Stomach (tissue), 8 donors: ENCODE measurements at regions not wholly inside any gene's neighbourhood (a gene's known extent, or its start where the extent isn't known, plus 50 kb on each side); places are given as distances from the start of the nearest gene placed in this dataset.

Experiments
- DNase-seq, 2 donors: peaks; one replicate each; pipeline versions ENCODE4 v3.0.0 to v3.0.0-alpha.2; 2013 to 2019
- H3K27ac ChIP-seq, 5 donors: fragments of 200-600 bp in 4 of 5; sonication (generic) in 4 of 5; one replicate each; pipeline ENCODE4 v1.5.1; 2013 to 2019; ENCODE audit warnings: mild to moderate bottlenecking in 1 of 5, moderate library complexity in 1 of 5
- H3K27me3 ChIP-seq, 3 donors: fragments of 200-600 bp; sonication (generic); one replicate each; pipeline ENCODE4 v1.5.1; 2017 to 2019; ENCODE audit warnings: mixed run types in 1 of 3
- H3K36me3 ChIP-seq, 4 donors: fragments of 200-600 bp; sonication (generic); 1 replicate in 3 of 4; 2 replicates in 1 of 4; pipeline ENCODE4 v1.5.1; 2016 to 2019
- H3K4me1 ChIP-seq, 4 donors: fragments of 200-600 bp; sonication (generic); one replicate each; pipeline ENCODE4 v1.5.1; 2016 to 2019
- H3K4me3 ChIP-seq, 4 donors: fragments of 200-600 bp; sonication (generic) in 3 of 4; one replicate each; pipeline ENCODE4 v1.5.1; 2016 to 2019; ENCODE audit warnings: mild to moderate bottlenecking in 1 of 4
- H3K9me3 ChIP-seq, 4 donors: fragments of 200-600 bp; sonication (generic); one replicate each; pipeline ENCODE4 v1.5.1; 2016 to 2019
- CTCF ChIP-seq, 7 experiments: fragments of 450-650 bp in 4 of 7; fragments of 200-600 bp in 3 of 7; sonication (generic) in 3 of 7; IDR thresholded peaks; one replicate each; pipeline ENCODE4 v1.5.1; 2016 to 2019; ENCODE audit warnings: antibody characterized with exemption in 7 of 7, control low read depth in 2 of 7, mild to moderate bottlenecking in 1 of 7
- EP300 ChIP-seq: sonication (generic); formaldehyde crosslinking; IDR thresholded peaks from one replicate; pipeline ENCODE4 v1.6.1; 2017; ENCODE audit warnings: antibody characterized with exemption
- POLR2A ChIP-seq, 4 donors: fragments of 450-650 bp; IDR thresholded peaks; one replicate each; pipeline ENCODE4 v1.6.1; 2016; ENCODE audit warnings: antibody characterized with exemption in 4 of 4, control low read depth in 2 of 4, mild to moderate bottlenecking in 1 of 4, moderate library complexity in 1 of 4
- POLR2AphosphoS5 ChIP-seq, 3 donors: sonication (generic); formaldehyde crosslinking; IDR thresholded peaks; one replicate each; pipeline ENCODE4 v1.6.1; 2016; ENCODE audit warnings: antibody characterized with exemption in 3 of 3
- WGBS, 5 donors: extraction: QIAGEN DNeasy Blood & Tissue Kit in 3 of 5; methylation state at CpG; one replicate each; pipeline versions ENCODE4 v1.1.5 to v1.1.7; 2013 to 2018; 5-methylcytosine and 5-hydroxymethylcytosine counted together
- intact Hi-C: fragments of 100-400 bp; cut with DNase I; formaldehyde crosslinking; loops from one replicate; pipeline ENCODE4 v1.15.1; 2023; ENCODE audit warnings: low total_unique reads
- donor health status: healthy with polysubstance abuse.
- donor health status: Bipolar disorder and iron deficiency.
- donor health status: healthy.

- Histone ChIP-seq H3K36me3 (no peaks in the 10 kb centered on the region), H3K9me3 (no peaks in the 10 kb centered on the region), H3K4me3 (no peak overlapping the region), H3K27me3 (no peaks in the 10 kb centered on the region), H3K27ac (no peak overlapping the region), H3K4me1 (no peaks in the 10 kb centered on the region)
- no peak for TF ChIP-seq POLR2A (IDR thresholded peaks at IDR 0.05)
- TF ChIP-seq CTCF (IDR thresholded peaks at IDR 0.05) = no peak
- no peak for TF ChIP-seq POLR2AphosphoS5 (IDR thresholded peaks at IDR 0.05)
- TF ChIP-seq EP300 = no peak
- intact Hi-C loops = no loop called here
- WGBS, 5 donors = 70 to 76% (median 74%) methylated on average over 3 of the region's 3 CpGs
- DNase-seq = no peak
Observed at GRCh38 chr1:57633881-57634280, 210.0 kb upstream of the DAB1 start.

- no peak for DNase-seq
- Histone ChIP-seq H3K4me1 (no peaks in the 10 kb centered on the region), H3K4me3 (no peak overlapping the region), H3K27me3 (no peaks in the 10 kb centered on the region), H3K9me3 (no peaks in the 10 kb centered on the region), H3K36me3 (no peaks in the 10 kb centered on the region), H3K27ac (no peak overlapping the region)
- TF ChIP-seq EP300 (no peak), POLR2AphosphoS5 (IDR thresholded peaks at IDR 0.05) (no peak)
- intact Hi-C loops = no loop called here
- 23 to 43% (median 31%) methylated on average over 4 of the region's 4 CpGs for WGBS, 5 donors
Observed at GRCh38 chr1:57633056-57633455, 209.2 kb upstream of the DAB1 start.

- Histone ChIP-seq H3K27me3 (no peaks in the 10 kb centered on the region), H3K4me1 (no peaks in the 10 kb centered on the region), H3K4me3 (no peak overlapping the region), H3K9me3 (no peaks in the 10 kb centered on the region), H3K27ac (no peak overlapping the region), H3K36me3 (no peaks in the 10 kb centered on the region)
- no peak for DNase-seq
- WGBS, 5 donors = 38 to 73% (median 63%) methylated on average over 3 of the region's 3 CpGs
- TF ChIP-seq EP300 (no peak), POLR2AphosphoS5 (IDR thresholded peaks at IDR 0.05) (no peak), POLR2A (IDR thresholded peaks at IDR 0.05) (no peak), CTCF (IDR thresholded peaks at IDR 0.05) (no peak)
- intact Hi-C loops = no loop called here
Observed at GRCh38 chr1:57632401-57632800, 208.5 kb upstream of the DAB1 start.

DNA sequence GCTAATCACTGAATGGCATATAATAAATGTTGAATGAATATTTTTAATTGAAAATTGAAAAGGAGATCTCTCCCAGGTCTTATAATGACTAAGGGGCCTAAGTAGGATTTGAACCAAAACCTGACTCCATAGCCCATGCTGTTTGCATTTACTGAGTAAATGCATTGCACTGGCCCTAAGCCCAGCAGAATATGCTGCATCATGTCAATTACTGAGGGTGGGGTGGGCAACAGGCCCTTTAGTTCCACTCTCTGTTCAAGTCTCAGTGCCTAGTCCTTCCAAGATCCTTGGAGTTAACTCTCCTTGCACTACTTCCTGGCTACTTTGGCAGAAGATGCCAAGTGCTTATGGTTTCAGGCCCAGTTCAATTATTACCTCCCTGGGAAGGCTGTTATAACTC is 203.8 kb upstream of the DAB1 start:
- TF ChIP-seq CTCF (IDR thresholded peaks at IDR 0.05) (no peak), POLR2AphosphoS5 (IDR thresholded peaks at IDR 0.05) (no peak), EP300 (no peak), POLR2A (IDR thresholded peaks at IDR 0.05) (no peak)
- Histone ChIP-seq H3K4me1 (no peaks in the 10 kb centered on the region), H3K4me3 (no peak overlapping the region), H3K27ac (no peak overlapping the region), H3K27me3 (no peaks in the 10 kb centered on the region), H3K9me3 (no peaks in the 10 kb centered on the region), H3K36me3 (no peaks in the 10 kb centered on the region)
- DNase-seq = no peak
- intact Hi-C loops = no loop called here

DNA sequence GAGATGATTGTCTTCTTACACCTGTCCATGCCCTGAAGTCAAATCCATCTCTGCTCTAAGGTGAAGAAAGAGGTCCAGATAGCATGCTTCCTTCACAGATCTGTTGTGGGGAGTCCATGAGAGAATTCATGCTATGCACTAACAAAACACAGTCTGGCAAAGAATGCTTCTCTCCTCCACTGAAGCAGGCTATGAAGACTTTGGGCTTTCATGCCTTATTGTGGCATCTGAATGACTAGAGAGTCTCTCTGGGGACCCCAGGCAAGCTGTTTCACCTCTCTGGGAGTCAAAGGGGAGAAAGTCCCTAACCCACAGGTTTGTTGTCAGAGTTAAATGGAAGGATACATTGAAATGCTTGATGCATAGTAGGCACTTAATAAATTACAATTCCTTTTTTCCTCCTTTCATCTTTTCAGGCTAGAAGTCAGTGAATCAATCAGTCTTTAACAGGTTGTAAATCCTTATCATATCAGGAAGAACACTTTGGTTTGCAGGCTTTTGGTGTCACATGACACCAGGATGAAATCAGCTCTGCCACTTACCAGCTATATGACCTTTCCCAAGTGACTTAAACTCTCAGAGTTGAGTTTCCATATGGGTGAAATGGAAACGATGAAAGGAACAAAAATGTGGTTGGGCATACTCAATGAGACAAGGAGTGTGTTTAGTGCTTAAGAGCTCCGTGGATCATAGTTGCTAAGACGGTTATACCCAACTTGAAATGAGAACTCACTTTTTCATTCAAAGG is 200.1 kb upstream of the DAB1 start:
- intact Hi-C loops = no loop called here
- no peaks in the 10 kb centered on the region for H3K36me3 ChIP-seq
- 60 to 69% (median 66%) methylated on average over 3 of the region's 3 CpGs for WGBS, 5 donors
- DNase-seq = no peak
- H3K9me3 ChIP-seq = no peaks in the 10 kb centered on the region
- no peak overlapping the region for H3K4me3 ChIP-seq
- H3K27ac ChIP-seq = no peak overlapping the region
- no peaks in the 10 kb centered on the region for H3K27me3 ChIP-seq
- TF ChIP-seq CTCF (IDR thresholded peaks at IDR 0.05) (no peak), EP300 (no peak)
- H3K4me1 ChIP-seq = no peaks in the 10 kb centered on the region
